A673 (cell line): ENCODE measurements at regions not wholly inside any gene's neighbourhood (a gene's known extent, or its start where the extent isn't known, plus 50 kb on each side); places are given as distances from the start of the nearest gene placed in this dataset.

ENCODE experiments used
- EZH2 ChIP-seq: fragments of 200-600 bp; sonication (generic); IDR thresholded peaks from 2 replicates; pipeline ENCODE4 v1.6.1; 2017; ENCODE audit warnings: borderline replicate concordance, low read depth, mild to moderate bottlenecking, mixed read lengths, antibody characterized with exemption, low read length; ENCODE audit not compliant: poor library complexity, severe bottlenecking
- TF ChIP-seq, protein P1 (sequence below): fragments of 300-800, 200-600 bp; sonication (generic); conservative IDR thresholded peaks from 2 replicates; pipeline ENCODE4 v1.5.1; 2017; ENCODE audit warnings: low read depth, mild to moderate bottlenecking, antibody characterized with exemption, low read length, moderate library complexity, mixed read lengths

DNA sequence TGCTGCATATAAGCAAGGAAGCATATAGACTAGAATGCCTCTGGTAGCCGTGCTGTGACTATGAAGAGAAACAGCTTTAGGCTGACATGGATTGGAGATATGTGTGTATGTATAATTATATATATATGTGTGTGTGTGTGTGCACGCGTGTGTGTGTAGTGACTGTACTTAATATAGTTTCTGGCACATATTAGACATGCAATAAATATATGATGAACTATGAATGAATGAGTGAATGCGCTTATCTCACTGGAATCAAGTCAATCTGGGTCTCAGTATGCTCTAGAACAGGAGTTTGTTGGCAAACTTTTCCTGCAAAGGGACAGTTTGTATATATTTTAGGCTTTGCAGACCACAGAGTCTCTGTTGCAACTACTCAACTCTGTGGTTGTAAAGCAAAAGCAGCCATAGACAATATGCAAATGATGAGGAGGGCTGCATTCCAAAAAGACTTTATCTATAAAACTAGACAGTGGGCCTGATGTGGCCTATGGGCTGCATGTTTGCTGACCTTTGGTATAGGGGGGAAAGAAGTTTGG, 482.9 kb upstream of the USP24 start:
- TF ChIP-seq EZH2, result no peak
- TF ChIP-seq, protein P1, sequence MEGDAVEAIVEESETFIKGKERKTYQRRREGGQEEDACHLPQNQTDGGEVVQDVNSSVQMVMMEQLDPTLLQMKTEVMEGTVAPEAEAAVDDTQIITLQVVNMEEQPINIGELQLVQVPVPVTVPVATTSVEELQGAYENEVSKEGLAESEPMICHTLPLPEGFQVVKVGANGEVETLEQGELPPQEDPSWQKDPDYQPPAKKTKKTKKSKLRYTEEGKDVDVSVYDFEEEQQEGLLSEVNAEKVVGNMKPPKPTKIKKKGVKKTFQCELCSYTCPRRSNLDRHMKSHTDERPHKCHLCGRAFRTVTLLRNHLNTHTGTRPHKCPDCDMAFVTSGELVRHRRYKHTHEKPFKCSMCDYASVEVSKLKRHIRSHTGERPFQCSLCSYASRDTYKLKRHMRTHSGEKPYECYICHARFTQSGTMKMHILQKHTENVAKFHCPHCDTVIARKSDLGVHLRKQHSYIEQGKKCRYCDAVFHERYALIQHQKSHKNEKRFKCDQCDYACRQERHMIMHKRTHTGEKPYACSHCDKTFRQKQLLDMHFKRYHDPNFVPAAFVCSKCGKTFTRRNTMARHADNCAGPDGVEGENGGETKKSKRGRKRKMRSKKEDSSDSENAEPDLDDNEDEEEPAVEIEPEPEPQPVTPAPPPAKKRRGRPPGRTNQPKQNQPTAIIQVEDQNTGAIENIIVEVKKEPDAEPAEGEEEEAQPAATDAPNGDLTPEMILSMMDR, result no peak
